ENCODE measurements at regions not wholly inside any gene's neighbourhood (a gene's known extent, or its start where the extent isn't known, plus 50 kb on each side); places are given as distances from the start of the nearest gene placed in this dataset.
"Not testable (repeated sequence)": the region's sequence is repeated elsewhere in the genome, so short reads cannot be mapped to it uniquely, and the experiment has no call there.

DNA sequence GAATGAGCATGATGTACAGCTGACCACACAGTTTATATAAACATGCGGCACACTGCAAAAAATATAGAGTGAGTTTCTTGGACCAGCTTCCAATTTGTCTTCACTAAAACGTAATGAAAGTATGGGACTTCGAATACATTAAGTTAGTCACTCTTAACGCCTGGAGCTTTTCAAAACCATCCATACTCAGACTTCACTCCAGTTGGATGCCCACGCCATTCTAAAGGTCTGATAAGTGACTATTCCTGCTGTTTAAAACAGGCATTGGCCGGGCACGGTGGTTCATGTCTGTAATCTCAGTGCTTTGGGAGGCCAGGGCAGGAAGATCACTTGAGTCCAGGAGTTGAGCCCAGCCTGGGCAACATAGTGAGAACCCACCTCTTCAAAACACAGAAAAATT, 84.6 kb downstream of the MYL12B start:
- Mint-ChIP-seq H3K4me1 (ENCODE audit: low read depth) (peaks cover 2% of the 10 kb centered on the region), H3K4me3 (no peak overlapping the region), H3K36me3 (no peaks in the 10 kb centered on the region), H3K9me3 (no peaks in the 10 kb centered on the region), H3K27me3 (peaks cover 5% of the 10 kb centered on the region), H3K27ac (no peak overlapping the region)
- intact Hi-C loops (cut with micrococcal nuclease): no loop called here
- CTCF ChIA-PET: interaction anchor here (1.7 kb wide), 1 partner anchor 320 kb away, joined by 6 read pairs; no protein-coding TSS in a partner anchor
- DNase-seq: no peak
- POLR2A ChIA-PET: no interaction called here

DNA sequence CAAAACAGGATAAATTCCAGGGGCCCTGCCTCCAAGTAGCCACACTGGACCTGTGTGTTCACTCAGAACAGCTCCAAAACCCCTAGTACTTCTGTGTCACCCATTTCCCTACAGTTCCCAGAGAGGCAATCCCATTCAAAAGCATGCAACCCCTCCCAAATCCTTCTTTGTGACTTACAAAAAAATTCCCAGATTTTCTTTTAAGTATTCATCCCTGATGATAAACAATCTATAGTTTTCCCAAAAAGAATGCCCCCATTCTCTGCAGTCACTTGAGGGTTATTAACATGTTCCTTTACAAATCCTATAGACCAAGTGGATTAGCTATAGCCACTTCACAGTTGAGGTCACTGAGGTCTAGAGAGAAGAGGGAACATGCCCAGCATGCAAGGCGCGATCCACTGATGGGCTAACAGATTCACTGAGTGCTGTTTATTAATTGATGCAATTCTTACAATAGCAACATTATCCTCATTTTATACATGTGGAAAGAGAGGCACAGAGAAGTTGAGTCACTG, 85.4 kb downstream of the MYL12B start:
- Mint-ChIP-seq H3K4me1 (ENCODE audit: low read depth) (peaks cover 2% of the 10 kb centered on the region), H3K27ac (no peak overlapping the region), H3K9me3 (no peaks in the 10 kb centered on the region), H3K27me3 (peaks cover 5% of the 10 kb centered on the region), H3K4me3 (no peak overlapping the region), H3K36me3 (no peaks in the 10 kb centered on the region)
- ChIA-PET POLR2A (interaction anchor here (0.7 kb wide), 1 partner anchor 691 kb away, joined by 3 read pairs; no protein-coding TSS in a partner anchor), CTCF (interaction anchor here (1.7 kb wide), 1 partner anchor 319 kb away, joined by 6 read pairs; no protein-coding TSS in a partner anchor)
- intact Hi-C loops (cut with micrococcal nuclease): no loop called here
- DNase-seq: no peak

DNA sequence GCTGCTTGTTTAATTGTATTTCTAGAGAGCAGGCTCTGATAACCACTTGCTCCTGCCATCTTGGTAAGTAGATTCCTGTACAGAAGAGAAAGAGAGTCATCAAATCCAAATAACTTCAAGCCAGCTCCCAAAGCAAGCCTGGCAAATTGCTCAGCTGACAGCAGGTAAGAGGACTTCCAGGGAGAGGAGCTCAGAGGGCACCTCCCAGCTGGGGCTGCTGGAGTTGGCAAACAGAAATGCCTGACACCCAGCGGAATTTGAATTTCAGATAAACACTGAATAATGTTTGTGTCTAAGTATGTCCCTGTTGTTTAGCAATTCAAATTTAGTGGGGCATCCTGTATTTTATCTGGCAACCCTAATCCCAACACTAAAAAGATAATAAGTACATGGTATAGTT, 86.2 kb downstream of the MYL12B start:
- no peak for DNase-seq
- no peak overlapping the region for H3K27ac Mint-ChIP-seq
- POLR2A ChIA-PET: no interaction called here
- peaks cover 2% of the 10 kb centered on the region for H3K4me1 Mint-ChIP-seq (ENCODE audit: low read depth)
- H3K27me3 Mint-ChIP-seq: peaks cover 5% of the 10 kb centered on the region
- CTCF ChIA-PET: no interaction called here
- no peaks in the 10 kb centered on the region for H3K9me3 Mint-ChIP-seq
- no peak overlapping the region for H3K4me3 Mint-ChIP-seq
- H3K36me3 Mint-ChIP-seq: no peaks in the 10 kb centered on the region
- intact Hi-C loops (cut with micrococcal nuclease): no loop called here

DNA sequence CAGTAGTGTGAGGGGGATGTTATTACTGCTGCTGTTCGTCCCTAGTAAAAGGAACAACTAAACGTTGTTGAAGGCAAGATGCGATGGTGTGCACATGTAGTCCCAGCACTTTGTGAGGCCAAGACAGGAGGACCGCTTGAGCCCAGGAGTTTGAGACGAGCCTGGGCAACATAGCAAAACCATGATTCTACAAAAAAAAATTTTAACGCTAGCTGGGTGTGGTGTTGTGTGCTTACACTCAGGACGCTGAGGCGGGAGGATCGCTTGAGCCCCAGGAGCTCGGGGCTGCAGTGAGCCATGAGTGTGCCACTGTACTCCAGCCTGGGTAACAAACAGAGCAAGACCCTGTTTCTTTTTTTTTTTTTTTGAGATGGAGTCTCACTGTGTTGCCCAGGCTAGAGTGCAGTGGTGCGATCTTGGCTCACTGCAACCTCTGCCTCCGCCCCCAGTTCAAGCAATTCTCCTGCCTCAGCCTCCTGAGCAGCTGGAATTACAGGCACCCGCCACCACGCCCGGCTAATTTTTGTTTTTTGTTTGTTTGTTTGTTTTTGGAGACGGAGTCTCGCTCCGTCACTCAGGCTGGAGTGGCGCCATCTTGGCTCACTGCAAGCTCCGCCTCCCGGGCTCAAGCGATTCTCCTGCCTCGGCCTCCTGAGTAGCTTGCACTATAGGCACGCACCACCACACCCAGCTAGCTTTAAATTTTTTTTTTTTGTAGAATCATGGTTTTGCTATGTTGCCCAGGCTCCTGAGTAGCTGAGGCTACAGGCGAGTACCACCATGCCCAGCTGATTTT, 87.3 kb downstream of the MYL12B start:
- CTCF ChIA-PET; H3K36me3 Mint-ChIP-seq; intact Hi-C loops (cut with micrococcal nuclease): not testable (repeated sequence)

DNA sequence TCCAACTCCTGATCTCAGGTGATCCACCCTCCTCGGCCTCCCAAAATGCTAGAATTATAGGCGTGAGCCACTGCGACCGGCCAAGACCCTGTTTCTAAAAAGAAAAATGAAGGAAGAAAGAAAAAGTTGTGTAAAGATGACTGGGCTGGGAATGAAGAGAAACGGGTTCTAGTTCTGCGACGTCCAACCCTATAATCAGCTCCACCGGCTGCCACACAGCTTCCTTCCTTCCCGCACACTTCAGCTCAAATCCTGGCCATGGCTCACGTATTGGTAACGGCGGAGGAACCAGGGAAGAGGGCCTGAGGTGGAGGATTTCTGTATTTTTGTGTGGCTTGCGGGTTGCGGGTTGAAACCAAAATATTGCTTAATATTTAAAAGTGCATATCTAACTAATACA, 88.1 kb downstream of the MYL12B start:
- POLR2A ChIA-PET: no interaction called here

More for the DNA sequence above, 87.3 kb downstream of the MYL12B start:
- POLR2A ChIA-PET; H3K4me3 Mint-ChIP-seq; H3K4me1 Mint-ChIP-seq (ENCODE audit: low read depth); H3K27me3 Mint-ChIP-seq; H3K27ac Mint-ChIP-seq; DNase-seq; H3K9me3 Mint-ChIP-seq: not testable (repeated sequence)

DNA sequence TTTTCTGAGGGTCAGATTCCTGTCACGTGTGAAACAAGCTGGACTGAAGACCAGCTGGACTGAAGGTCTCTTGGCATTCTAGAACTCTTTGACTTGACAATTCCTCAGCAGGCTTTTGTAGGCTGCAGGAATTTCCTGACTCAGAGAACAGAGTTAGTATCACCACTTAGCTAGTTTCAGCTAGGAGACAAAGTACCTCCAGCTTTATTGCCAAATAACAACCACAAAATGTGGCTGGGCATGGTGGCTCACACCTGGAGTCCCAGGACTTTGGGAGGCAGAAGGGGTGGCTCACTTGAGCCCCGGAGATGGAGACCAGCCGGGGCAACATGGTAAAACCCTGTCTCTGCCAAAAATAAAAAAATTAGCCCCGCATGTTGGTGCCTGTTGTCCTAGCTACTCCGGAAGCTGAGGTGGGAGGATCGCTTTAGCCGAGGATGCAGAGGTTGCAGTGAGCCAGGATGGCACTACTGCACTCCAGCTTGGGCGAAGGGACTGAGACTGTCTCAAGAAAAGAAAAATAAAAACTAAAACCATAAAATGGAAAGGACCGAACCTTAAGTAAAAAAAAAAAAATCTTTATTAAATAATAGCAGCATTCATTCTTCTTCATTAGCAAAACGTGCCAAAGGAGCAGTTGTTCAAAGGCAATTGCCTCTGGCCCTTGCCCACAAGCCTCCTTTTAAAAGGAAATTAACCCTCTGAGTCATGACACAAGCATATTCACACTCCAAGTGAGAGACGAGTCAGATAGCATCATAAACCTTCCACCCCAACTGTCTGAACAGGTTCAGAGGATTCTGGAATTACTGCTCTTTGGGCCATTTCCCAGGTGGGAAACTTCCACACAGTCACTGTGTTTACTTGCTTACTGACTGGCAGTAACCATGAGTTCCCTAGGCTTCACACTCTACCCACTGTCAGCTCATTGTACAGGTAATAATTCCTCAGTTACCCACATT, 88.9 kb downstream of the MYL12B start:
- no peaks in the 10 kb centered on the region for H3K36me3 Mint-ChIP-seq
- no peaks in the 10 kb centered on the region for H3K9me3 Mint-ChIP-seq
- H3K4me1 Mint-ChIP-seq (ENCODE audit: low read depth): peaks cover 6% of the 10 kb centered on the region
- peak; percentile 16 for DNase-seq
- H3K27me3 Mint-ChIP-seq: peaks cover 7% of the 10 kb centered on the region
- CTCF ChIA-PET: interaction anchor here (1.0 to 1.7 kb wide), 2 partner anchors 30 to 104 kb away, joined by 3 to 6 read pairs; no protein-coding TSS in a partner anchor
- intact Hi-C loops (cut with micrococcal nuclease): no loop called here
- POLR2A ChIA-PET: no interaction called here
- no peak overlapping the region for H3K4me3 Mint-ChIP-seq
- no peak overlapping the region for H3K27ac Mint-ChIP-seq

More for the DNA sequence above, 88.1 kb downstream of the MYL12B start:
- Mint-ChIP-seq H3K27ac (no peak overlapping the region), H3K9me3 (no peaks in the 10 kb centered on the region), H3K36me3 (no peaks in the 10 kb centered on the region), H3K27me3 (peaks cover 5% of the 10 kb centered on the region), H3K4me1 (ENCODE audit: low read depth) (peaks cover 4% of the 10 kb centered on the region), H3K4me3 (no peak overlapping the region)
- no peak for DNase-seq
- CTCF ChIA-PET: interaction anchor here (1.0 to 1.7 kb wide), 2 partner anchors 30 to 105 kb away, joined by 3 to 6 read pairs; no protein-coding TSS in a partner anchor
- intact Hi-C loops (cut with micrococcal nuclease): no loop called here

DNA sequence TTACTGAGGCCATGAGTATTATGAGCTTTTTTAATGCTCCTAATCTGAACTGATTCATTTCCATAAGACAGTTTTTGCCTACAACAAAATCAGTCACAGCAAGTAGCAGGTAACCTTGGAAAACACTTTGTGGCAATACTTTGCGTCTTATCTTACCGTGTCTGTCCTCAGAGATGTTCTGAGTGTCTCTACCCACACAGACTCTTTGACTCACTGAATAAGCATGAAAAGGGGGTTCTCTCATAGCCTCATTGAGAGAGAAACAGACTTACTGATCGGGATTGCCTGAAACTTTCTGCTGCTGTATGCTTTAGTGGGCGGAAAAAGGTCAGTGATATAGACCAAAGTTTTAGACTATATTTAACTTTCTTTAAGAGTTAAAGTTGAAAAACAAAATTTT, 92.6 kb downstream of the MYL12B start:
- Mint-ChIP-seq H3K4me3 (no peak overlapping the region), H3K4me1 (ENCODE audit: low read depth) (peaks cover 17% of the 10 kb centered on the region), H3K27me3 (peaks cover 3% of the 10 kb centered on the region), H3K36me3 (no peaks in the 10 kb centered on the region), H3K27ac (no peak overlapping the region), H3K9me3 (peaks cover 3% of the 10 kb centered on the region)
- POLR2A ChIA-PET: no interaction called here
- intact Hi-C loops (cut with micrococcal nuclease): no loop called here
- no peak for DNase-seq
- CTCF ChIA-PET: interaction anchor here (1.3 kb wide), 1 partner anchor 101 kb away, joined by 3 read pairs; no protein-coding TSS in a partner anchor

DNA sequence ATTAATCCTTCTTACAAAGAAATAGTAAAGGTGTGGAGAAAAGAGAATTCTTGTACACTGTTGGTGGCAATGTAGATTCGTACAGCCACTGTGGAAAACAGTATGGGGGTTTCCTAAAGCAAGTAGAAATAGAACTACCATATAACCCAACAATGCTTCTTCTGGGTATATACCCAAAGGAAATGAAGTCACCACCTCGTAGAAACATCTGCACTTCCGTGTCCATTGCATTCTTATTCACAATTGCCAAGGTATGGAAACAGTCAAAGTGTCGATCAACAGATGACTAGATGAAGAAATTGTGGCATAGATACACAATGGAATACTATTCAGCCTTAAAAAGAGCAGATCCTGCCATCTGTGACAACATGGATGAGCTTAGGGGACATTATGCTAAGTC, 93.4 kb upstream of the TGIF1 start:
- H3K4me1 Mint-ChIP-seq (ENCODE audit: low read depth): peaks cover 15% of the 10 kb centered on the region
- no peak overlapping the region for H3K4me3 Mint-ChIP-seq
- H3K9me3 Mint-ChIP-seq: peaks cover 3% of the 10 kb centered on the region
- H3K36me3 Mint-ChIP-seq: no peaks in the 10 kb centered on the region
- H3K27me3 Mint-ChIP-seq: peaks cover 2% of the 10 kb centered on the region
- CTCF ChIA-PET: interaction anchor here (1.0 to 1.5 kb wide), 2 partner anchors 24 to 238 kb away, joined by 3 to 6 read pairs; no protein-coding TSS in a partner anchor
- no peak for DNase-seq
- intact Hi-C loops (cut with micrococcal nuclease): loop anchor here (1.0 kb wide), 1 partner anchor 24 kb away; no protein-coding TSS in a partner anchor
- POLR2A ChIA-PET: no interaction called here
- H3K27ac Mint-ChIP-seq: no peak overlapping the region

DNA sequence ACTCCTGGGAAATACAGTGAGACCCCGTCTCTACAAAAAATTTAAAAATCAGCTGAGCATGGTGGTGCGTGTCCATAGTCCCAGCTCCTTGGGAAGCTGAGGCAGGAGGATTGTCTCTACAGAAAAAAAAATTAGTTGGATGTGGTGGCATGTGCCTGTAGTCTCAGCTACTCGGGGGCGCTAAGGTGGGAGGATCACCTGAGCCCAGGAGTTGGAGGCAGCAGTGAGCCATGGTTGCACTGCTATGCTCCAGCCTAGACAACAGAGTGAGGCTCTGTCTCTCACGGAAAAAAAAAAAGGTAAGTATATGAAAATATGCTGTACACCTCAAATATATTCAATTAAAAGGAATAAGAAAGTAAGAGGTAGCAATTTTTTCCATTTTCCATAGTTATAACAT, 92.5 kb upstream of the TGIF1 start:
- CTCF ChIA-PET: interaction anchor here (1.0 kb wide), 1 partner anchor 23 kb away, joined by 3 read pairs; no protein-coding TSS in a partner anchor
- Mint-ChIP-seq H3K9me3 (peaks cover 3% of the 10 kb centered on the region), H3K27me3 (peaks cover 2% of the 10 kb centered on the region), H3K4me1 (ENCODE audit: low read depth) (peaks cover 16% of the 10 kb centered on the region), H3K27ac (no peak overlapping the region), H3K4me3 (no peak overlapping the region), H3K36me3 (no peaks in the 10 kb centered on the region)
- DNase-seq: no peak
- POLR2A ChIA-PET: no interaction called here
- intact Hi-C loops (cut with micrococcal nuclease): no loop called here

DNA sequence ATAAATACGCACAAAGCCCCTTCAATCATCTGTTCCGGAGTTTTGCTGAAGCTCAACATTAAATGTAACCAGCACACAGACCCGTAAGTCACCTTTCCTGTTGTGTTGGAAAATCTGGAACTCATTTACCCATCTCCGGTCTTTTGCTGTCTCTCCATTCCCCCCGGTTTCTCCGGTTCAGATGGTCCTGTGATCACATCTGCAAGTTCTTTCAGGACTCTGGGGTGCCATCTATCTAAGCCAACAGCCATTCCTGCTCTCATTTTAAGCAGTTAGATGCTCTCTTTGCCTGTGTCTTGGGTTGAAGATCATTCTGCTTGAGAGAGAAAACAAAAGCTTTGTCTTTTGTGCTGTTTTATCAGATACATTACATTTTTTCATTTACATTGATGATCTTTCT, 91.7 kb upstream of the TGIF1 start:
- H3K36me3 Mint-ChIP-seq: no peaks in the 10 kb centered on the region
- H3K9me3 Mint-ChIP-seq: peaks cover 3% of the 10 kb centered on the region
- intact Hi-C loops (cut with micrococcal nuclease): no loop called here

DNA sequence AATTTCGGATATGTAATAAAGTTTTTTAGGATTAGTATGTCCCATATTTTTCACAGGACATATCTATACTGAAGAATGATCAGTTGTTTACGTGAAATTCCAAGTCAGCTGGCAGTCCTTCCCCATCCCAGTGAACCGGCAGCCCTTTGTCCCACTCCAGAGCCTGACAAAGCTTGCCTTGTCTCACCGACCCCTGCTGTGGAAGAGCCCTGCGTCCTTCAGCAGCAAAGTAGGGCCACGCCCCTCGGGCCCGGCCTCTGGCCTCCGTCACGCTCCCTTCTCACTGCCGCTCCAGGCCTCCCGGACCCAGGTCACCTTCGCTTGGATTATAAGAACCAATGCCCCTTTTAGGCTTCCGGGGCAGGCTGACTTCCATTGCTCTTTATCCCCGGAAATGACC, 89.8 kb upstream of the TGIF1 start:
- Mint-ChIP-seq H3K27ac (no peak overlapping the region), H3K36me3 (no peaks in the 10 kb centered on the region), H3K4me1 (ENCODE audit: low read depth) (peaks cover 14% of the 10 kb centered on the region), H3K27me3 (peaks cover 4% of the 10 kb centered on the region), H3K9me3 (peaks cover 3% of the 10 kb centered on the region), H3K4me3 (no peak overlapping the region)
- ChIA-PET CTCF (interaction anchor here (2.4 kb wide), 1 partner anchor 306 kb away, joined by 9 read pairs; no protein-coding TSS in a partner anchor), POLR2A (no interaction called here)
- DNase-seq: no peak
- intact Hi-C loops (cut with micrococcal nuclease): no loop called here

More for the DNA sequence above, 91.7 kb upstream of the TGIF1 start:
- H3K4me1 Mint-ChIP-seq (ENCODE audit: low read depth): peaks cover 16% of the 10 kb centered on the region
- no peak for DNase-seq
- no peak overlapping the region for H3K27ac Mint-ChIP-seq
- peaks cover 4% of the 10 kb centered on the region for H3K27me3 Mint-ChIP-seq
- CTCF ChIA-PET: no interaction called here
- POLR2A ChIA-PET: no interaction called here
- H3K4me3 Mint-ChIP-seq: no peak overlapping the region
